NT2/D1 (cell line): ENCODE measurements at regions not wholly inside any gene's neighbourhood (a gene's known extent, or its start where the extent isn't known, plus 50 kb on each side); places are given as distances from the start of the nearest gene placed in this dataset.

ENCODE experiments used
- SUZ12 ChIP-seq: IDR thresholded peaks from 2 replicates; pipeline ENCODE4 v1.6.1; 2011; ENCODE audit not compliant: insufficient read length, insufficient read depth; ENCODE audit errors: extremely low read depth
- YY1 ChIP-seq: IDR thresholded peaks from 2 replicates; pipeline ENCODE4 v1.6.1; 2011; ENCODE audit not compliant: insufficient read length, insufficient read depth
- ZNF274 ChIP-seq: IDR thresholded peaks from 2 replicates; pipeline ENCODE4 v1.6.1; 2011; ENCODE audit warnings: mild to moderate bottlenecking, low read depth, low read length

DNA sequence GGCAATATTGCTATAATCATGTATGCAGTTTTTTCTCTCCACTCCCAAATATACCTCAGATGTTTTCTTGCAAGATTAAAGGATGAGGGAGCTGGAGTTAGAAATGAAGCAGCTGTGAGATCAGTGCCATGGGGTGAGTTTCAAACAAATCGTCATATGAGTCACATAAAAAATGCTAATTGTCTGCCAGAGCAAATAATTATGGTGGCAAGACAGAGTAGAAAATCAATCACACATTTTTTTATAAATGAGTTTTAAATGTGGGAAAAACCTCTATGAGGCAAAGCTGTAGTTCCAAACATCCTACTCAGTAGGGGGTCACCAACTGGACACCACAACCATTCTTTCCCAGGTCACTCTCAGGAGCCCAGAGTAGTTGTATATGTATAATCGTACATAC lies 55.3 kb downstream of the CH25H start:
- TF ChIP-seq YY1 (no peak), SUZ12 (no peak), ZNF274 (no peak)
